Epithelial cell of proximal tubule (primary cell): ENCODE measurements at regions not wholly inside any gene's neighbourhood (a gene's known extent, or its start where the extent isn't known, plus 50 kb on each side); places are given as distances from the start of the nearest gene placed in this dataset.

Experiments used
- DNase-seq: peaks from one replicate; pipeline ENCODE4 v3.0.0-alpha.2; 2011; ENCODE audit warnings: low read depth
- H3K4me3 ChIP-seq: 2 replicates; pipeline ENCODE4 v1.5.1; 2011; ENCODE audit warnings: low read depth, mild to moderate bottlenecking, low read length
- TF ChIP-seq, protein P1 (sequence below): conservative IDR thresholded peaks from 2 replicates; pipeline ENCODE4 v1.5.1; 2012; ENCODE audit warnings: low read depth, mild to moderate bottlenecking, low read length

DNA sequence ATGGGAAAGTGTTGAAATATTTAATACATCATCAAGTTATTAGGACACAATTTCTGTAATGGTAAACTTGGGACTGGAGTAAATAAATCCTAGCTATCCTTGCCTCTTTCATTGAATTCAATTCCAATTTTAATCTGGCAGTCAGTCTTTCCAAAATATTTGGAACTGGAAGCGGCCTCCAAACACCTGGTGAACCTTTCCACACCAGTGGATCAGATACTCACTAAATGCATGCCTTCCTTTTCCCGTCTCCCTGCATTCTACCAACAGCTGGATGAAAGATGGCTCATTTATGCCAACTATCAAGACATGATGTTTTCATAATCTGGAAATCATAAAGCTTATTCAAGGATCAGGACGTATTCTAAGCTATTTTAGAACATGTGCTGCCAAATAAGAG is 488.2 kb upstream of the SPHKAP start:
- TF ChIP-seq, protein P1, sequence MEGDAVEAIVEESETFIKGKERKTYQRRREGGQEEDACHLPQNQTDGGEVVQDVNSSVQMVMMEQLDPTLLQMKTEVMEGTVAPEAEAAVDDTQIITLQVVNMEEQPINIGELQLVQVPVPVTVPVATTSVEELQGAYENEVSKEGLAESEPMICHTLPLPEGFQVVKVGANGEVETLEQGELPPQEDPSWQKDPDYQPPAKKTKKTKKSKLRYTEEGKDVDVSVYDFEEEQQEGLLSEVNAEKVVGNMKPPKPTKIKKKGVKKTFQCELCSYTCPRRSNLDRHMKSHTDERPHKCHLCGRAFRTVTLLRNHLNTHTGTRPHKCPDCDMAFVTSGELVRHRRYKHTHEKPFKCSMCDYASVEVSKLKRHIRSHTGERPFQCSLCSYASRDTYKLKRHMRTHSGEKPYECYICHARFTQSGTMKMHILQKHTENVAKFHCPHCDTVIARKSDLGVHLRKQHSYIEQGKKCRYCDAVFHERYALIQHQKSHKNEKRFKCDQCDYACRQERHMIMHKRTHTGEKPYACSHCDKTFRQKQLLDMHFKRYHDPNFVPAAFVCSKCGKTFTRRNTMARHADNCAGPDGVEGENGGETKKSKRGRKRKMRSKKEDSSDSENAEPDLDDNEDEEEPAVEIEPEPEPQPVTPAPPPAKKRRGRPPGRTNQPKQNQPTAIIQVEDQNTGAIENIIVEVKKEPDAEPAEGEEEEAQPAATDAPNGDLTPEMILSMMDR = no peak
- no peak overlapping the region for H3K4me3 ChIP-seq

DNA sequence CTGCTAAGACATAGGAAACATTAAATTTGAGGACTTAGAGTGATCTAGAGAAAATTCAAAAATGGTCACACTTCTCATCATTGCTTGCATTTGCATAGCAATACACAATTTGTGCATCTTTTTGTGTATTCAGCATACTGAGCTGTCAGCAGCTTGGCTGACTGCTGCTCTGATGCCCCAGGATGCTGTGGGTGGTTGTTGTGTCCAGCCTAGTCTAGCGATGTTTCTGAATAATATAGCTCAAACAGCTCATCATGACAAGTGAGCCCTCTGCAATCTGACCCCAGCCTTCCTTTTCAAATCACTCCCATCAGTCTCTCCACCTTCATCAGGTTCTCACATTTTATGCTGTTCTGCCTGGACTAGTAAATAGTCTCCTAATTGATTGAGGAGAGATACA is 483.7 kb upstream of the SPHKAP start:
- DNase-seq = no peak
- H3K4me3 ChIP-seq = no peak overlapping the region
- TF ChIP-seq, protein P1 = no peak

More for the DNA sequence above, 488.2 kb upstream of the SPHKAP start:
- no peak for DNase-seq

DNA sequence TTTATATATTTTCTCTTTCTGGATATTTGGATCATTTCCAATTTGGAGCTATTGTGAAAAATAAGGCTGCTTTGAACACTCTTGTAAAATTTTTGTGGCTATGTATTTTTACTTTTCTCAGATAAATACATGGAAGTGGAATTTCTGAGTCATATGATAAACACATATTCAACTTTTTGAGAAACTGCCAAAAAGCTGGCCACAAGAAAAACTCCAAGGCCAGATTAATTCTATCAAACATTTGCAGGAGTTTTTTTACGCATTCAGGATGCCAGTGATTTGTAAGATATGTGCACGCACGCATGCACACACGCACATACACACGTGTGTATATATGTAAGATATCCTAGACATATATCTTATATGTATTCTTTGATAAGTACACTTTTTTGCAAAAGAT is 477.5 kb upstream of the SPHKAP start:
- DNase-seq = no peak

DNA sequence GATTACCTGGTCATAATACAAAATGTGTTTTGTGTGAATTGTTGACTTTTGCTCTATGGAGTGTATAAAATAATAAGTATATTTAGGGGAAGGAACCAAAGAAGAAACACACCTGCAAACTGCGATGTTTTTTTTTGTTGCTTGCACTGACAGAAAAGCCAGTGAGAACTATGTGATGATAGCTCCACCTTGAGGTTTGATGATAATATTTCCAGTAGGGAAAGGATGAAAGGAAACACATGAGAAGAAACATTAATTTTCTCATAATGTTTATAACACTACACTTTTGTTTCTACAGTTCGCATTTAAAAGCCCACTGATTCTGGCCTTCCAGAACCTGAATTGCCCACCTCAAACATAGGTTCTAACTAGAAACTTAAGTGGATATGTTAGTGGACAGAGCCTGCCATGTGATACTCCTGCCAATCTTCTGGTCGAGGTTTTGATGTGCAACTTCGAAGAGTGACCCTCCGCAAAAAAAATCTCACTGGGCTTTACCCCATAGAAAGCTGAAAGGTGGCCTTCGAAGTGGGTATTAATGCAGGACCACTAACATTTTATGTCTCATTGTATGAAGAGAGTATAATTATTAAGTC is 476.4 kb upstream of the SPHKAP start:
- TF ChIP-seq, protein P1 = peak; percentile 68
- peak; percentile 13 for DNase-seq
- H3K4me3 ChIP-seq = no peak overlapping the region

More for the DNA sequence above, 477.5 kb upstream of the SPHKAP start:
- no peak overlapping the region for H3K4me3 ChIP-seq
- TF ChIP-seq, protein P1 = no peak

DNA sequence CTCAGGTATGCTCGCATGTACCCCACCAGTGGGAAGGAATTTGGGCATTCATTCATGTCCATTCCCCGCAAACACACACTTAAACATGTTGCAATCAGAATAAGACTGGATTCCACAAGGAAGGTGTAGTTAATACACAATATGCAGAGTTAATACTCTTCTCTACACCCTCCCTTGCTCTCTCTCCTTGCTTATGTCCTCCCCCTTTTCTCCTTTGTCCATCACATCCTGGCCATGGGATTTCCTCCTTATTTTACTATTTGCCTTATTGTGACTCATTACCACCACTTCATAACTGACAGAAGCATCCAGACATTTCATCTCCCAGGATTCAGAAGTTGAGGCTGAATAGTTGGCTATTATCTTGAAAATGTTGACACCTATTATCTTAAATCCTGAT is 473.8 kb upstream of the SPHKAP start:
- TF ChIP-seq, protein P1 = no peak
- no peak for DNase-seq
- H3K4me3 ChIP-seq = no peak overlapping the region

DNA sequence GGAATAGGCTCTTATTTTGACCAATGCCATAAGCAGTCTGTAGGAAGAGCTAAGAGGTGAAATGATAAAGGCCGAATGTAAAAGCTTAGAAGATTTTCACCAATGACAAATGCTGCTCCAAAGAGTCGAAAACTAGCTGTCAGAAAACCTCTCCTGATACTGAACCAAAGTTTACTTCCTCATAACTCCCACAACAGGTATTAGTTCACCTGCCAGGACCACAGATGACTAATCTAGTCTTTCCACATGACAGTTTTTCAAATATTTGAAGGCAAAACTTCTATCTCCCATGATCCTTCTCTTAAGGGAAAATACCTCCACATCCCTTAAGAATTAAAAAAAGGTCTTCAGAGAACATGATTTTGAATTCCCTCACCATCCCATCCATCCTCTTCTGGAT is 473.2 kb upstream of the SPHKAP start:
- DNase-seq = no peak
- TF ChIP-seq, protein P1 = no peak

DNA sequence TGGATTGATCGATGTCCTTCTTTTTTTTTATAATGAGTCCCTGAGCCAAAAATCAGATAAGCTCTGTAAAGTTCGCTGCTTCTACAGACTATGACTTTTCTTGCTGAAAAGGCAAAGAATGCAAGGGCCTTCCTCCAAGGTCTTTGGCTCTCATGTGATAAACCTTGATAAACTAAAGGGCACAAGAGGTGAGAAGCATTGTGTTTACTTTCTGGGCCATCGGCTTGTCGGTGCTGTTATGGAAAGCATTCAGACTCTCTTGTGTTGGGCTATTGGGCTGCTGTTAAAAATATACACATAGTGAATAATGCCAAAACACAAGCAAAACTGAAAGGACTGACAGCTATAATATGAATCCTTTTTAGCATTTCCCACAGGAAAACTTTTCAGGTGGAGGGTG is 472.4 kb upstream of the SPHKAP start:
- TF ChIP-seq, protein P1 = no peak
- no peak overlapping the region for H3K4me3 ChIP-seq
- no peak for DNase-seq

More for the DNA sequence above, 473.2 kb upstream of the SPHKAP start:
- no peak overlapping the region for H3K4me3 ChIP-seq
